GM10248 (cell line): ENCODE measurements at regions not wholly inside any gene's neighbourhood (a gene's known extent, or its start where the extent isn't known, plus 50 kb on each side); places are given as distances from the start of the nearest gene placed in this dataset.

Experiments
- CTCF ChIA-PET: fragments of 300-600 bp; sonication (Branson Sonifier 250); formaldehyde crosslinking; extraction: SDS; loops from one replicate; lab custom pipeline; 2021; ENCODE audit warnings: antibody characterized with exemption; lab: Yijun Ruan, JAX
- POLR2A ChIA-PET: fragments of 350-650 bp; sonication (Branson Sonifier 250); formaldehyde crosslinking; extraction: SDS; loops from one replicate; lab custom pipeline; 2020; ENCODE audit warnings: antibody characterized with exemption; lab: Yijun Ruan, JAX
- DNase-seq: peaks from one replicate; pipeline ENCODE4 v3.0.0; 2012; ENCODE audit errors: extremely low spot score
- CTCF ChIP-seq: IDR thresholded peaks from 2 replicates; pipeline ENCODE4 v1.5.1; 2012; ENCODE audit warnings: mild to moderate bottlenecking, low read depth; ENCODE audit errors: extremely low read depth, missing control alignments, control extremely low read depth

- POLR2A ChIA-PET, result no interaction called here
- no peak for TF ChIP-seq CTCF
Measured at GRCh38 chr12:107417004-107417403, 268.6 kb upstream of the PWP1 start.

GRCh38 chr12:107418981-107419380 is 266.6 kb upstream of the PWP1 start:
- ChIA-PET POLR2A (no interaction called here), CTCF (no interaction called here)
- no peak for DNase-seq
- TF ChIP-seq CTCF, result no peak

More at GRCh38 chr12:107417004-107417403, 268.6 kb upstream of the PWP1 start:
- DNase-seq, result no peak
- CTCF ChIA-PET, result interaction anchor here (0.8 to 1.2 kb wide), 2 partner anchors 10 to 12 kb away, joined by 3 read pairs; no protein-coding TSS in a partner anchor

- TF ChIP-seq CTCF, result no peak
- ChIA-PET POLR2A (no interaction called here), CTCF (interaction anchor here (1.1 to 1.3 kb wide), 3 partner anchors 9 to 18 kb away, joined by 3 read pairs; no protein-coding TSS in a partner anchor)
- DNase-seq, result no peak
Measured at GRCh38 chr12:107423531-107423930, 262.1 kb upstream of the PWP1 start.

- TF ChIP-seq CTCF, result no peak
- ChIA-PET POLR2A (no interaction called here), CTCF (interaction anchor here (1.0 to 1.2 kb wide), 3 partner anchors 19 to 28 kb away, joined by 3 to 4 read pairs (median 3); no protein-coding TSS in a partner anchor)
- DNase-seq, result no peak
Measured at GRCh38 chr12:107429006-107429705, 256.4 kb upstream of the PWP1 start.

- CTCF ChIA-PET, result interaction anchor here (1.6 kb wide), 1 partner anchor 9 kb away, joined by 3 read pairs; no protein-coding TSS in a partner anchor
- POLR2A ChIA-PET, result no interaction called here
- no peak for TF ChIP-seq CTCF
- no peak for DNase-seq
Measured at GRCh38 chr12:107431942-107432341, 253.7 kb upstream of the PWP1 start.

- ChIA-PET POLR2A (no interaction called here), CTCF (no interaction called here)
- no peak for DNase-seq
- TF ChIP-seq CTCF, result no peak
Measured at GRCh38 chr12:107435072-107435471, 250.5 kb upstream of the PWP1 start.
